ENCODE measurements at regions not wholly inside any gene's neighbourhood (a gene's known extent, or its start where the extent isn't known, plus 50 kb on each side); places are given as distances from the start of the nearest gene placed in this dataset.
A peak's percentile ranks its signal among the peaks of the same experiment; 100 is the strongest.

- intact Hi-C loops (cut with DNase I) = no loop called here
- 30% methylated on average over 2 of the region's 2 CpGs for WGBS (ENCODE audit: insufficient coverage, low coverage, low lambda C conversion rate, missing lambda C conversion rate)
Measured at GRCh38 chr4:137083571-137084135, 448.6 kb downstream of the PCDH18 start.

GRCh38 chr4:137082061-137082460, 450.2 kb downstream of the PCDH18 start:
- TF ChIP-seq POLR2A (IDR thresholded peaks at IDR 0.05) = no peak
- TF ChIP-seq CTCF (IDR thresholded peaks at IDR 0.05) = no peak
- Histone ChIP-seq H3K27me3 (no peaks in the 10 kb centered on the region), H3K4me3 (no peak overlapping the region), H3K9me3 (no peaks in the 10 kb centered on the region), H3K4me1 (no peaks in the 10 kb centered on the region), H3K27ac (no peak overlapping the region), H3K36me3 (no peaks in the 10 kb centered on the region)
- intact Hi-C loops (cut with DNase I) = no loop called here
- DNase-seq (no peak), ATAC-seq (no peak)
- WGBS (ENCODE audit: insufficient coverage, low coverage, low lambda C conversion rate, missing lambda C conversion rate) = 32% methylated on average over 1 of the region's 1 CpG

More at GRCh38 chr4:137083571-137084135, 448.6 kb downstream of the PCDH18 start:
- Histone ChIP-seq H3K27ac (no peak overlapping the region), H3K9me3 (no peaks in the 10 kb centered on the region), H3K27me3 (no peaks in the 10 kb centered on the region), H3K36me3 (no peaks in the 10 kb centered on the region), H3K4me1 (no peaks in the 10 kb centered on the region), H3K4me3 (no peak overlapping the region)
- DNase-seq (no peak), ATAC-seq (no peak)
- TF ChIP-seq POLR2A (IDR thresholded peaks at IDR 0.05) = no peak
- no peak for TF ChIP-seq CTCF (IDR thresholded peaks at IDR 0.05)

- ATAC-seq = peak in 2 of 4 donors; percentile 14 to 35
- Histone ChIP-seq H3K27ac (no peak overlapping the region), H3K4me1 (no peaks in the 10 kb centered on the region), H3K9me3 (no peaks in the 10 kb centered on the region), H3K27me3 (no peaks in the 10 kb centered on the region), H3K36me3 (no peaks in the 10 kb centered on the region), H3K4me3 (no peak overlapping the region)
- intact Hi-C loops (cut with DNase I) = no loop called here
- DNase-seq = no peak
- WGBS (ENCODE audit: insufficient coverage, low coverage, low lambda C conversion rate, missing lambda C conversion rate) = no CpG with 5 or more reads among the region's 3 CpGs
- TF ChIP-seq CTCF (IDR thresholded peaks at IDR 0.05) (no peak), POLR2A (IDR thresholded peaks at IDR 0.05) (no peak)
Measured at GRCh38 chr4:137076908-137077307, 455.4 kb downstream of the PCDH18 start.

- intact Hi-C loops (cut with DNase I) = no loop called here
- 57% methylated on average over 4 of the region's 4 CpGs for WGBS (ENCODE audit: insufficient coverage, low coverage, low lambda C conversion rate, missing lambda C conversion rate)
- ATAC-seq (no peak), DNase-seq (no peak)
- Histone ChIP-seq H3K36me3 (no peaks in the 10 kb centered on the region), H3K4me1 (no peaks in the 10 kb centered on the region), H3K27ac (no peak overlapping the region), H3K4me3 (no peak overlapping the region), H3K27me3 (no peaks in the 10 kb centered on the region), H3K9me3 (no peaks in the 10 kb centered on the region)
- TF ChIP-seq CTCF (IDR thresholded peaks at IDR 0.05) (no peak), POLR2A (IDR thresholded peaks at IDR 0.05) (no peak)
Measured at GRCh38 chr4:137075586-137075985, 456.7 kb downstream of the PCDH18 start.

GRCh38 chr4:137070614-137071013, 461.7 kb downstream of the PCDH18 start:
- TF ChIP-seq POLR2A (IDR thresholded peaks at IDR 0.05) (no peak), CTCF (IDR thresholded peaks at IDR 0.05) (no peak)
- Histone ChIP-seq H3K4me1 (no peaks in the 10 kb centered on the region), H3K9me3 (no peaks in the 10 kb centered on the region), H3K27me3 (peaks cover 0 to 3% of the 10 kb centered on the region in 2 donors), H3K36me3 (no peaks in the 10 kb centered on the region), H3K4me3 (no peak overlapping the region), H3K27ac (no peak overlapping the region)
- WGBS (ENCODE audit: insufficient coverage, low coverage, low lambda C conversion rate, missing lambda C conversion rate) = no CpG with 5 or more reads among the region's 2 CpGs
- intact Hi-C loops (cut with DNase I) = no loop called here
- DNase-seq (peak in 2 of 3 donors; percentile 25 to 31), ATAC-seq (peak in 1 of 4 donors; percentile 18)
